KMS-11 (cell line): ENCODE measurements at regions not wholly inside any gene's neighbourhood (a gene's known extent, or its start where the extent isn't known, plus 50 kb on each side); places are given as distances from the start of the nearest gene placed in this dataset.

ENCODE experiments used
- H2AFZ ChIP-seq: fragments of 200-600 bp; sonication (generic); 2 replicates; pipeline ENCODE4 v1.6.1; 2016; ENCODE audit warnings: antibody characterized with exemption, mixed run types, low read depth
- H3K27ac ChIP-seq: fragments of 200-600 bp; sonication (generic); 2 replicates; pipeline ENCODE4 v1.6.1; 2016; ENCODE audit warnings: mild to moderate bottlenecking, mixed run types
- H3K27me3 ChIP-seq: fragments of 200-600 bp; sonication (generic); 2 replicates; pipeline ENCODE4 v1.6.1; 2017; ENCODE audit warnings: mild to moderate bottlenecking, low read depth, mixed run types, moderate library complexity; ENCODE audit not compliant: insufficient read depth
- H3K36me3 ChIP-seq: fragments of 200-600 bp; sonication (generic); 2 replicates; pipeline ENCODE4 v1.6.1; 2017; ENCODE audit warnings: mild to moderate bottlenecking, mixed run types; ENCODE audit not compliant: insufficient read depth
- H3K4me1 ChIP-seq: fragments of 200-600 bp; sonication (generic); 2 replicates; pipeline ENCODE4 v1.6.1; 2016; ENCODE audit warnings: mild to moderate bottlenecking, low read depth, mixed run types; ENCODE audit not compliant: poor library complexity, severe bottlenecking
- H3K4me2 ChIP-seq: fragments of 200-600 bp; sonication (generic); 2 replicates; pipeline ENCODE4 v1.7.0; 2016; ENCODE audit warnings: mild to moderate bottlenecking, mixed run types
- H3K4me3 ChIP-seq: fragments of 200-600 bp; sonication (generic); IDR thresholded peaks from 2 replicates; pipeline ENCODE4 v1.6.1; 2017; ENCODE audit warnings: low read depth, low read length, mixed read lengths; ENCODE audit not compliant: insufficient read depth
- H3K79me2 ChIP-seq: fragments of 200-600 bp; sonication (generic); 2 replicates; pipeline ENCODE4 v1.6.1; 2016; ENCODE audit warnings: low read depth, mixed run types; ENCODE audit not compliant: insufficient read depth
- H3K9ac ChIP-seq: fragments of 200-600 bp; sonication (generic); 2 replicates; pipeline ENCODE4 v1.6.1; 2016; ENCODE audit warnings: mild to moderate bottlenecking, mixed run types
- H4K20me1 ChIP-seq: fragments of 200-600 bp; sonication (generic); 2 replicates; pipeline ENCODE4 v1.6.1; 2016; ENCODE audit warnings: mild to moderate bottlenecking, mixed run types; ENCODE audit not compliant: insufficient read depth
- CTCF ChIP-seq: fragments of 200-600 bp; sonication (generic); conservative IDR thresholded peaks from 2 replicates; pipeline ENCODE4 v1.6.1; 2017; ENCODE audit warnings: low read depth, mild to moderate bottlenecking, antibody characterized with exemption, low read length, moderate library complexity, mixed read lengths

DNA sequence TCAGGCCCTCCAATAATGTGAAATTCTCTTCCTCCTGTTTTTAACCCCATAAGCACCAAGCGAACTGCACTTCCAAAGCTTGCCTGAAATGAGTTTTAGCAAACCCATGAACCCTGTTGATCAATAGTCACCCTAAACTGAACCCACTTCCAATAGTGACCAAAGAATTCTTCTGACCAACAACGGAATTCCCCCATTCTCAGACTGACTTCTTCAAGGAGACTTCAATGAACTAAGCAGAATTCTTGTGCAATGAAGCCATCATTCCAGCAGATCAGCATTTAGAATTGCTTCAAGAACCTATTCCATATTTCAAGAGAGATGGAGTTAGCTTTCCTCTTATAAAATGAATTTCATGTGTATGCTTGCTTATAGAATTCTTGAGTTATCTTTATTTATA lies 176.9 kb upstream of the FN1 start:
- no peak overlapping the region for H3K9ac ChIP-seq
- no peaks in the 10 kb centered on the region for H3K79me2 ChIP-seq
- H2AFZ ChIP-seq = no peak overlapping the region
- peak overlapping the region; percentile 31; the same call in 1 of the 2 replicates for H3K4me2 ChIP-seq
- no peak overlapping the region for H3K27ac ChIP-seq
- TF ChIP-seq CTCF = no peak
- no peaks in the 10 kb centered on the region for H4K20me1 ChIP-seq
- H3K36me3 ChIP-seq = no peaks in the 10 kb centered on the region
- H3K27me3 ChIP-seq = no peaks in the 10 kb centered on the region
- H3K4me3 ChIP-seq = no peak overlapping the region
- H3K4me1 ChIP-seq = peaks cover 12% of the 10 kb centered on the region

- H4K20me1 ChIP-seq = no peaks in the 10 kb centered on the region
- no peak overlapping the region for H2AFZ ChIP-seq
- no peaks in the 10 kb centered on the region for H3K79me2 ChIP-seq
- no peak overlapping the region for H3K4me3 ChIP-seq
- no peak overlapping the region for H3K27ac ChIP-seq
- H3K27me3 ChIP-seq = no peaks in the 10 kb centered on the region
- no peak for TF ChIP-seq CTCF
- H3K9ac ChIP-seq = no peak overlapping the region
- no peak overlapping the region for H3K4me2 ChIP-seq
- peaks cover 12% of the 10 kb centered on the region for H3K4me1 ChIP-seq
- H3K36me3 ChIP-seq = no peaks in the 10 kb centered on the region
Observed at GRCh38 chr2:215611609-215612386, 175.9 kb upstream of the FN1 start.

DNA sequence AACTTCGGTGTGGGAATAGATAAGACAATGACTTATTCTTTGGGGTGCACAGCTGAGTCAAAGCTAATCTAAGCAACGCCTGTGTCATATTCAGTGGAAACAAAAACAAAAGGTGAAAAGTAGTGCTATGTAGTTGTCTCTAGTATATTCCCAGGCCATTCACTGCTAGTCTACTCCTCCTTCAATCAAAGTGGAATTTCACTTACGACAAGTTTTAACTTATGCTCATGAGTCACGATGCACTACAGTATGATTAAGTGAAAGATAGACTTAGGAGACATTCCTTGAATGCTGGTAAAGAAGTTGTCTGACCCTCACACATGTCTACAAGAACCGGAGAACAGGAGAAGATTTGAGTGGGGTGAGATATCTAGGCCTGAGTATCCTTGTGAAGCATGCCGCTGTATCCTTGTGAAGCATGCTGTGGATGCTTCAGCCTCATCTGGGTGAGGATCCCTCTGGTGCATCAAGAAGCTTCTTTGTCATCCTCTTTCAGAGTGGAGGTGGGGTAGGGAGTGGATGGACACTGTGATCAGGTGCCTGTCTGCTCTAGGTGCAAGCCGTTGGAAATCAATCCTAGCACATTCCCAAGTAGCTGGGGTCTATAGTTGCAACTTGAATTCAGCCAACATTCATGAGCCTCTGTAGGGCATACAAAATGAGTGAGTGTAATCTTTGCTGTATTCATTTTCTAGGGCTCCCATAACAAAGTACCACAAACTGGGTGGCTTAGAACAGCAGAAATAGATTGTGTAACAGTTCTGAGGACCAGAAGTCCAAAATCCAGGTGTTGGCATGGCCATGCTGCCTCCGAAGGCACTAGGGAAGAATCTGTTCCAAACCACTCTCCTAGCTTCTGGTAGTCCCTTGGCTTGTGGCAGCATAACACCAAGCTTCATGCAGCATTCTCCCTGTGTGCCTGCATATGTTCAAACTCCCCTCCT lies 173.5 kb upstream of the FN1 start:
- Histone ChIP-seq H3K27ac (no peak overlapping the region), H3K36me3 (no peaks in the 10 kb centered on the region), H3K4me2 (no peak overlapping the region), H3K79me2 (no peaks in the 10 kb centered on the region), H3K4me1 (peaks cover 12% of the 10 kb centered on the region), H3K27me3 (no peaks in the 10 kb centered on the region), H3K4me3 (no peak overlapping the region), H4K20me1 (no peaks in the 10 kb centered on the region), H2AFZ (no peak overlapping the region), H3K9ac (no peak overlapping the region)
- TF ChIP-seq CTCF = no peak

DNA sequence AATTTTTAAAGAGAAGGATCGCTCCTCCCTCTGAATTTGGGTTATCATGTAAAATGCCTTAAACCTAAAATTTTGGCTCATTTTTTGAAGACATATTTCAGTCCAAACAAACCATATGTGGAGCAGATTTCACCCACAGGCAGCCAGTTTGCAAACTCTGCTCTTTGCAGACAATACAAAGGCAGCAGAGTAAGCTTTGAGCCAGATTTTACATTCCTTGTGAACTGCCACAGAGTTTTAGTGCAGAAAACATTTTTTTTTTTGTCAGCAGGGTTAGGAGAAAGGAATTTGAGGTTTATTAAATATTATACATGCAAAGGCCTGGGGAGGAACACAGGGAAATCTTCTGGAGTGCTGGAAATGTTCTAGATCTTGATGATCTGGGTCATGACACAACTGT lies 171.9 kb upstream of the FN1 start:
- no peaks in the 10 kb centered on the region for H3K27me3 ChIP-seq

More for the DNA sequence above, 171.9 kb upstream of the FN1 start:
- no peak overlapping the region for H2AFZ ChIP-seq
- H3K9ac ChIP-seq = no peak overlapping the region
- no peaks in the 10 kb centered on the region for H3K36me3 ChIP-seq
- peaks cover 4% of the 10 kb centered on the region for H3K4me1 ChIP-seq
- no peaks in the 10 kb centered on the region for H3K79me2 ChIP-seq
- no peak for TF ChIP-seq CTCF
- no peak overlapping the region for H3K4me2 ChIP-seq
- no peak overlapping the region for H3K27ac ChIP-seq
- H4K20me1 ChIP-seq = no peaks in the 10 kb centered on the region
- H3K4me3 ChIP-seq = no peak overlapping the region
